GM19193 (cell line): ENCODE measurements at regions not wholly inside any gene's neighbourhood (a gene's known extent, or its start where the extent isn't known, plus 50 kb on each side); places are given as distances from the start of the nearest gene placed in this dataset.

Experiments used
- POLR2A ChIP-seq: IDR thresholded peaks from 4 replicates; pipeline ENCODE4 v1.6.1; 2011; ENCODE audit not compliant: insufficient read depth, insufficient read length; ENCODE audit errors: extremely low read depth

DNA sequence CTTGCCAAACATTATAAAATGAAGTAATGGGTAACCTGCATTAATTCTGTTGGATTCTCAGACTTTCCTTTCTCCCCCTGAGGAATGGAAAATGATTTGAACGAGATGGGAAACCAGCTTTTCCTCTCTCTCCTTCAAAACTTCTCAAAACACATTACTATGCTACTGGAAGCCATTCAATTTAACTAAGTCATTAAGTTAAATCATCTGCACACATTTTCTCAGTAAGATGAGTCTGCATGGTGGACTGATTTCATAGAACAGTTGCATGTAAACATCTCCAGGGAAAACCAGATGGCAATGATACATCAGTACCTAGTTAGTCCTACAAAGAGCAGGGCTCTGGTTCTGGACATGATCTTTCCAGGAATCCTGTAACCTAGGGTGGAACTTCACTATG is 59.9 kb downstream of the BMP4 start:
- no peak for TF ChIP-seq POLR2A

DNA sequence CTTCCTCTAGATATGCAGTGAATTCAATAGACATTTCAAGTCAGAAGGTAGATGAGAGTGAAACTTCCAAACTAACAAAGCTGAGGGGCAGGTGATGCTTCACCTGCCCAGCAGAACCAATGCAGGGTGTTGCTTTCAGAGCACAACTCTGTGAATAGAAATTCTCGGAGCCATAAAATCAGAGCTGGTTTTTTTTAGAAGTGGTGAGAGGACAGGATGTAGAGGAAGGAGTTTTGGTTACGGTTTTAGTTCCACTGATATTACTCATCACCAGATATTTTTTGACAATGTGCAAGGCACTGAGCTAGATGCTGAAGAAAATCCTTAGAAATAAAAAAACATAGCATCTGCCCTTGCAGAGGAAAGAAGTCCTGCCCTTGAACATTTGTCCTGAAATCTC is 62.2 kb downstream of the BMP4 start:
- no peak for TF ChIP-seq POLR2A

- TF ChIP-seq POLR2A = no peak
Observed at GRCh38 chr14:53893374-53893773, 63.3 kb downstream of the BMP4 start.

- no peak for TF ChIP-seq POLR2A
Observed at GRCh38 chr14:53890611-53891101, 66.0 kb downstream of the BMP4 start.

DNA sequence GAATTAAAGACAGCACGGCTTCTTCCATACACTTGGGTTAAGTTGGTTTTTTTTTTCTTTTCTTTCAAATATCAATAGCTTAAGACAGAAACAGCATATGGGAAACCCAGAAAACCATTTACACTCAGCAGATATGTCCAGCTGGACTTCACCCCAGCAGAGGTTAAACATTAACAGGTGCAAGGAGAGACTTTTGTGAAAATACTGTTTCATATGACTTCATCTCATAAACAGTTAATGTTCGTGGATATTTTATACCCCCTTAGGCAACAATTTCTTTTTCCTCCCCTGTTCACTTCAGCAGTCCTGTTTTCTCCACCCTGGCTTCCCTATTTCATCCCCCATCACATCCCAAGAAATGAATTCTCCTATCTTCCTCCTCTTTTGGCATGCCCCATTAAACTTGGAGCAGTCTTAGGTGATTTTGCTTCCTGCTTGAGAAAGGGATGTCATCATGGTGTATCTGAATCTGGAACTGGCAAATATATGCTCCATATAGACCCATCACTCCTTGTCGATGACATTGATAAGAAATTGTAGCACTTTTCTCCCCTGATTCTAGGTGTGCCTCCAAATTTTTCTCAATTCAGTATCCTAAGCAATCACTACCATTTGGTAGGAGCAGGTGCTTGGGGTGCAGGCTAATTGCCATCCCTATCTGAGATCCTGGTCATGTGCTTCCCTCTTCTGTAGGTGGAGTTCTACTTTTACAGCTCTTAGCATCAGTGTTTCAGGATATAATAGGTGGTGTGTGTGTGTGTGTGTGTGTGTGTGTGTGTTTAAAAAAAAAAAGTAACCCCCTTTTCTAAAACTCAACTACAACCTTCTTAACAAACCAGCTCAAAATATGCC is 67.9 kb downstream of the BMP4 start:
- TF ChIP-seq POLR2A = no peak

- no peak for TF ChIP-seq POLR2A
Observed at GRCh38 chr14:53885136-53885640, 71.4 kb downstream of the BMP4 start.

DNA sequence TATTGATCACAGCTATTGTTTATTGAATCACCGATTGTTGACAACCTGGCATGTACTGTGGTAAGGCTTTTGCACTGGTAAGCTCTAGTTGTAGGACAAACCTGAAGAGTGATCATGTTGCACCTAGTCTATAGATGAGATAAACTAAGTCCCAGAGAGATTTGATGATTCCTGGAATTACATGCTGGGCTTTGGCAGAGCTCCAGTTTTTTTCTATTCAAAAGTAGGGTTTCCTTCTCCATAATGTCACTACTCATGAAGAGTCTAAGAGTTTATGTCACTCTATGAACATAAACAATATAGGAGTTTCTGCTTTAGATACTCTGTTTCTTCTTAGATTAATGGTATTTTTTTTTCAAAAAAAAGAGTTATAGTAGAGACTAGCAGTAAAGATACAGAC is 72.0 kb downstream of the BMP4 start:
- no peak for TF ChIP-seq POLR2A

GRCh38 chr14:53883739-53884138 is 72.9 kb downstream of the BMP4 start:
- no peak for TF ChIP-seq POLR2A

DNA sequence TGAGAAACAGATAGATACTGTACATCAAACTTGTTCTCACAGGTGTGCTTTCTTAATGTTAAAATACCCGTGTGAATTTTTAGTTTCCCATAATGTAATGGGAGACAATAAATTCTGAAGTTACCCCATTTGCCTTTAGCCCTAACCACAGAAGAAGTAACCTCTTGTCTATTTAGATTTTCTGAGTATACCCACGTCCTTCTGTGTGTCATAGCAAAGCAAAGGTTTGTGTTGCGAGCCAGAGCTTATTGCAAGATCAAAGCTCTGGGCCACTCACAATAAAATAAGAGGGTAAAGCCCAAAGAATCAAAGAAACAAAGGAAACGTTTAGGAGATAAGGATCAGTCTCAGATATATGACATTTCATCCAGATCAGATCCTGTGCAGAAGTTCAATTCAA is 73.9 kb downstream of the BMP4 start:
- no peak for TF ChIP-seq POLR2A

DNA sequence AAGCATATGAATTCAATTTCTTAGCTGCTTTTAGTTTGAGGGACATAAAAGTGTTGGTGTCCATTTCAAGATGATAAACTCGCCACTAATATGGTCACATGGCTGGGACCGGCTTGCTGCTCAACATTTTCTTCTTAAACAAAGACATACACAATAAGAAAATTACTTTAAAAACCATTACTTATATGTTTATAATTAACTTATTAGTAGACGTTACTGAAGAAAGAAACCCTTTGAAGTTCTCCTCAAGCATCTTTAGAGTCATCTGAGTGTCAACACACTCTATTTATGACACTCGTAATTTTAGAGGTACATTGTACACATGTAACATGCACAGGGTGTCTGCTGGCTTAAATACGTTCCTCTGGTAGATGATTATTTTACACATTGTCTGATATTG is 74.7 kb downstream of the BMP4 start:
- TF ChIP-seq POLR2A = no peak

- no peak for TF ChIP-seq POLR2A
Observed at GRCh38 chr14:53881161-53881871, 75.3 kb downstream of the BMP4 start.

GRCh38 chr14:53880761-53881160 is 75.9 kb downstream of the BMP4 start:
- TF ChIP-seq POLR2A = no peak

- TF ChIP-seq POLR2A = no peak
Observed at GRCh38 chr14:53879747-53880146, 76.9 kb downstream of the BMP4 start.

- no peak for TF ChIP-seq POLR2A
Observed at GRCh38 chr14:53879022-53879686, 77.5 kb downstream of the BMP4 start.

DNA sequence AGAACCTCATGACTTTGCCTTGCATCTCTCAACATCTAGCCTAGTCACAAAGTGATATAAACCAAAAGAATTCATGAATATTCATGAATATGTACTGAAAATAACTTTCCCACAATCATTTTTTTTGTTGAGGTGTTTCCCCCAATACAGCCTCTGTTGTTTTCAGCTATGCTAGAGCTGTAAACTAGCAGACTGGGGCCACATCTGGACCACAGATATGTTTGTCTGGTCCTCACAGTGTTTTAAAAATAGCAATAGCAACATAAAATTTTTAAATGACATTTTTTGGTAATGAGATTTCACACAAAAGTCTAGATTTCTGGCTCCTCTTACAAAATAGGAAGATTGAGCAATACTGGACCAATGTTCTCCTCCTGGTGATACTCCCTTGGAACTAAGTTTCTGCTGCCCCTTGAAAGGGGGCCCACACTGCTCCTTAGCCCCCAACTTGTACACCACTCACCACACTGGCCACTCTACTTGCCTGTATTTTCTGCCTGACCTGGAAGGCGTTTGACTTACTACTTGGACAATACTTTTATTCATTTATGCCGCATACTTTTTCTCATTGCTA is 81.2 kb downstream of the BMP4 start:
- no peak for TF ChIP-seq POLR2A

DNA sequence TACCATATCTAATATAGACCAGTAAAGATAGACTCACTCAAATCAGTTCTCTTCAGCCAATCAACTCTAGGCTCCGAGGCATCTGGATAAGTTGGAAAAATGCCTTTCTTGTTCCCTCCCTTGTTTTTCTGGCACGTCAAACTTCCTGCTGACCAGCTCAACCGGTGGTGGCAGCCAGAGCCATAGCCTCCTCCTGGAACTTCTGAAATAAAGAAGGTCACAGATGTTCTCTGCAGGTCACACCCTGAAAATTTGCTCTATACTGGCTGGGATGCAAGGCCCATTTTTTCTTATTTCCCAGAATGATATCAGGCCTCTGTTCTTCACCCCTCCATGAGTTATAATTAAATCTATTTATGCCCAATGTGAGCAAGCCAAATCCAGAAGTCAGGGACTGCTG is 81.9 kb downstream of the BMP4 start:
- no peak for TF ChIP-seq POLR2A

GRCh38 chr14:53872681-53873089 is 83.9 kb downstream of the BMP4 start:
- no peak for TF ChIP-seq POLR2A
